ENCODE measurements at regions not wholly inside any gene's neighbourhood (a gene's known extent, or its start where the extent isn't known, plus 50 kb on each side); places are given as distances from the start of the nearest gene placed in this dataset.

GRCh38 chr4:17368408-17368807 lies 143.5 kb downstream of the QDPR start:
- no peak for TF ChIP-seq CTCF (IDR thresholded peaks at IDR 0.05)
- no peak for TF ChIP-seq POLR2AphosphoS5 (IDR thresholded peaks at IDR 0.05)
- TF ChIP-seq POLR2A (IDR thresholded peaks at IDR 0.05): no peak

All from sigmoid colon (tissue), 4 donors.